Sigmoid colon (tissue), 4 donors: ENCODE measurements at regions not wholly inside any gene's neighbourhood (a gene's known extent, or its start where the extent isn't known, plus 50 kb on each side); places are given as distances from the start of the nearest gene placed in this dataset.

Experiments
- EP300 ChIP-seq, 4 donors: sonication (generic); formaldehyde crosslinking; IDR thresholded peaks; one replicate each; pipeline ENCODE4 v1.6.1; 2017; ENCODE audit warnings: antibody characterized with exemption in 4 of 4
- POLR2A ChIP-seq, 2 donors: fragments of 450-650 bp; IDR thresholded peaks; one replicate each; pipeline ENCODE4 v1.6.1; 2016; ENCODE audit warnings: antibody characterized with exemption in 2 of 2, mild to moderate bottlenecking in 2 of 2, moderate library complexity in 2 of 2
- TF ChIP-seq, protein P1 (sequence below), 4 experiments: fragments of 450-650 bp in 3 of 4; fragments of 200-600 bp in 1 of 4; IDR thresholded peaks; one replicate each; pipeline ENCODE4 v1.5.1; 2016 to 2019; ENCODE audit warnings: antibody characterized with exemption in 4 of 4, mild to moderate bottlenecking in 3 of 4, moderate library complexity in 2 of 4

DNA sequence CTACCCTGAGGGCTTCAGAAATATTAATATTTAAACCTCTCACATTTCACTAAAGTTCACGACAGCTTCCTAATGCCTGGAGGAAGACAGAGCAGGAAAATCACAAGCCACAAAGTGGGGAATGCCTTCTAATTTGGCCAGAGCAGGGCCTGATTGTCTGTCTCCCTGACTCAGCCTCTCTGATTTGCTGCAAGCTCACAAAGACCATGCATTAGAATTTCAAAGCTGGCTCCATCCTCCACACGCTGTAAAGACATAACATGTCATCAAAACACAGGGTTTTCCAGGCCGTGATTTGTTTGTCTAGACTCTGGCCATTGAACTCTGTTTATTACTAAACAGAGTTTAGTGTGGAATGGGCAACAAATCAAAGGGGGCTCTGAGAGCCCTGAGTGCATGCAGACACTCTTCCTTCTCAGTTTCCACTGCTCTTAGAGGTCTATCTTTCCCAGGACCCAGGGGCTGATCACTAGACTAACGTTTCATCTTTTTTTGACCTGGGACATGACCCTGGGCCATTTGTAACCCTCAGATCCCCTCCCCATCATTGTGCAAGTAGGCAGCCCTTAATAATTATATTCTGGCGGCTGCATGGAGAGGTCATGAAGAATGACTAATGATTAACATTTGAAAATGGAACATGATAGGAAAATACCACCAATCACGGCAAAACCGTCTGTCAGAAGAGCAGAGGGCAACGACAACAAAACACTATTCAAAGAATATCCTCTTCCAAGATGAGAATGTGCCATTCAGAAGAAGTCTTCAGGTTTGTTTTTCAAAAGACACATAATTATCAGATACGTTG lies 140.2 kb downstream of the ENC1 start:
- TF ChIP-seq, protein P1, sequence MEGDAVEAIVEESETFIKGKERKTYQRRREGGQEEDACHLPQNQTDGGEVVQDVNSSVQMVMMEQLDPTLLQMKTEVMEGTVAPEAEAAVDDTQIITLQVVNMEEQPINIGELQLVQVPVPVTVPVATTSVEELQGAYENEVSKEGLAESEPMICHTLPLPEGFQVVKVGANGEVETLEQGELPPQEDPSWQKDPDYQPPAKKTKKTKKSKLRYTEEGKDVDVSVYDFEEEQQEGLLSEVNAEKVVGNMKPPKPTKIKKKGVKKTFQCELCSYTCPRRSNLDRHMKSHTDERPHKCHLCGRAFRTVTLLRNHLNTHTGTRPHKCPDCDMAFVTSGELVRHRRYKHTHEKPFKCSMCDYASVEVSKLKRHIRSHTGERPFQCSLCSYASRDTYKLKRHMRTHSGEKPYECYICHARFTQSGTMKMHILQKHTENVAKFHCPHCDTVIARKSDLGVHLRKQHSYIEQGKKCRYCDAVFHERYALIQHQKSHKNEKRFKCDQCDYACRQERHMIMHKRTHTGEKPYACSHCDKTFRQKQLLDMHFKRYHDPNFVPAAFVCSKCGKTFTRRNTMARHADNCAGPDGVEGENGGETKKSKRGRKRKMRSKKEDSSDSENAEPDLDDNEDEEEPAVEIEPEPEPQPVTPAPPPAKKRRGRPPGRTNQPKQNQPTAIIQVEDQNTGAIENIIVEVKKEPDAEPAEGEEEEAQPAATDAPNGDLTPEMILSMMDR (IDR thresholded peaks at IDR 0.05), result no peak
- TF ChIP-seq EP300 (IDR thresholded peaks at IDR 0.05) (no peak), POLR2A (IDR thresholded peaks at IDR 0.05) (no peak)
